Hepatocyte (in vitro differentiated cells): ENCODE measurements at regions not wholly inside any gene's neighbourhood (a gene's known extent, or its start where the extent isn't known, plus 50 kb on each side); places are given as distances from the start of the nearest gene placed in this dataset.

Experiments
- DNase-seq: peaks from one replicate; pipeline ENCODE4 v3.0.0-alpha.2; 2016; ENCODE audit warnings: low spot score
- H2AFZ ChIP-seq: fragments of 200-600 bp; sonication (generic); 2 replicates; pipeline ENCODE4 v1.6.0; 2016; ENCODE audit warnings: antibody characterized with exemption, mild to moderate bottlenecking
- H3K27ac ChIP-seq: fragments of 200-600 bp; sonication (generic); 2 replicates; pipeline ENCODE4 v1.5.1; 2016; ENCODE audit warnings: mild to moderate bottlenecking
- H3K27me3 ChIP-seq: fragments of 200-600 bp; sonication (generic); 2 replicates; pipeline ENCODE4 v1.6.1; 2016
- H3K36me3 ChIP-seq: fragments of 200-600 bp; sonication (generic); replicated peaks from 2 replicates; pipeline ENCODE4 v1.5.1; 2016; ENCODE audit warnings: low read depth; ENCODE audit not compliant: insufficient read depth
- H3K4me1 ChIP-seq: fragments of 200-600 bp; sonication (generic); 2 replicates; pipeline ENCODE4 v1.5.1; 2016; ENCODE audit warnings: mild to moderate bottlenecking, moderate library complexity; ENCODE audit not compliant: insufficient read depth
- H3K4me2 ChIP-seq: fragments of 200-600 bp; sonication (generic); 2 replicates; pipeline ENCODE4 v1.6.0; 2016
- H3K4me3 ChIP-seq: fragments of 200-600 bp; sonication (generic); 2 replicates; pipeline ENCODE4 v1.5.1; 2016; ENCODE audit warnings: mild to moderate bottlenecking
- H3K79me2 ChIP-seq: fragments of 200-600 bp; sonication (generic); 2 replicates; pipeline ENCODE4 v1.6.0; 2017; ENCODE audit warnings: mild to moderate bottlenecking
- H3K9me2 ChIP-seq: fragments of 200-600 bp; sonication (generic); replicated peaks from 2 replicates; pipeline ENCODE4 v1.6.0; 2017; ENCODE audit warnings: mild to moderate bottlenecking; ENCODE audit not compliant: insufficient read depth
- H3K9me3 ChIP-seq: fragments of 200-600 bp; sonication (generic); 2 replicates; pipeline ENCODE4 v1.5.1; 2016; ENCODE audit warnings: low read depth, mild to moderate bottlenecking
- H4K20me1 ChIP-seq: fragments of 200-600 bp; sonication (generic); 2 replicates; pipeline ENCODE4 v1.6.0; 2016; ENCODE audit warnings: mild to moderate bottlenecking; ENCODE audit not compliant: insufficient read depth, poor library complexity, severe bottlenecking
- EZH2 ChIP-seq: fragments of 200-600 bp; sonication (generic); IDR thresholded peaks from 2 replicates; pipeline ENCODE4 v1.6.1; 2016; ENCODE audit warnings: antibody characterized with exemption, mild to moderate bottlenecking, borderline replicate concordance
- EZH2phosphoT487 ChIP-seq: fragments of 200-600 bp; sonication (generic); IDR thresholded peaks from one replicate; pipeline ENCODE4 v1.6.1; 2018; ENCODE audit warnings: antibody characterized with exemption, mild to moderate bottlenecking, low read depth, moderate library complexity; ENCODE audit not compliant: unreplicated experiment, severe bottlenecking
- WGBS: methylation state at CpG from one replicate; pipeline ENCODE4 v1.1.6; 2016; ENCODE audit warnings: low lambda C conversion rate; ENCODE audit errors: missing lambda C conversion rate; 5-methylcytosine and 5-hydroxymethylcytosine counted together
- TF ChIP-seq, protein P1 (sequence below): fragments of 200-600 bp; sonication (generic); IDR thresholded peaks from 2 replicates; pipeline ENCODE4 v1.5.1; 2016; ENCODE audit warnings: antibody characterized with exemption, mild to moderate bottlenecking; ENCODE audit not compliant: poor library complexity

DNA sequence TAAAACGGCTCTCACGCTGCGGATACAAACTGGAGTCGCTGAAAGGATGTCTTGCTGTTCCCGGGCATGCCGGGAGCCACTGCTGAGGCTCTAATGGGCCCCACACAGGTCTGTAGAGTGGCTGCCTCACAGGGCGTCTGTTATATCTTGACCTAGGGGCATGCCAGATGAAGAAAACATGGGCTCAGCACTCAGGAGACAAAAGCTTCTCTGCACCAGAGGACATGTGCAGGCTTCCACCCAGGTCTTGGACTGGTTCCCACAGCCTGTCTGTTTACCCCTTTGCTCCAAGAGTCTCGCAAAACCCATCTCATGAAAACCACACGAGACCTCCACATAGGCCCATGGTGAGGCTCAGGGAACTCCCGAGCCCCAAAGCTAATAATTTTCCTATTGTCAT, 134.2 kb downstream of the RPS29 start:
- Histone ChIP-seq H3K79me2 (no peaks in the 10 kb centered on the region), H3K27me3 (no peaks in the 10 kb centered on the region), H3K27ac (no peak overlapping the region), H3K4me3 (no peak overlapping the region), H2AFZ (no peak overlapping the region), H3K4me1 (no peaks in the 10 kb centered on the region), H3K4me2 (no peak overlapping the region), H3K36me3 (no peaks in the 10 kb centered on the region), H4K20me1 (no peaks in the 10 kb centered on the region), H3K9me3 (no peaks in the 10 kb centered on the region), H3K9me2 (no peaks in the 10 kb centered on the region)
- TF ChIP-seq EZH2 (no peak), EZH2phosphoT487 (no peak)
- TF ChIP-seq, protein P1, sequence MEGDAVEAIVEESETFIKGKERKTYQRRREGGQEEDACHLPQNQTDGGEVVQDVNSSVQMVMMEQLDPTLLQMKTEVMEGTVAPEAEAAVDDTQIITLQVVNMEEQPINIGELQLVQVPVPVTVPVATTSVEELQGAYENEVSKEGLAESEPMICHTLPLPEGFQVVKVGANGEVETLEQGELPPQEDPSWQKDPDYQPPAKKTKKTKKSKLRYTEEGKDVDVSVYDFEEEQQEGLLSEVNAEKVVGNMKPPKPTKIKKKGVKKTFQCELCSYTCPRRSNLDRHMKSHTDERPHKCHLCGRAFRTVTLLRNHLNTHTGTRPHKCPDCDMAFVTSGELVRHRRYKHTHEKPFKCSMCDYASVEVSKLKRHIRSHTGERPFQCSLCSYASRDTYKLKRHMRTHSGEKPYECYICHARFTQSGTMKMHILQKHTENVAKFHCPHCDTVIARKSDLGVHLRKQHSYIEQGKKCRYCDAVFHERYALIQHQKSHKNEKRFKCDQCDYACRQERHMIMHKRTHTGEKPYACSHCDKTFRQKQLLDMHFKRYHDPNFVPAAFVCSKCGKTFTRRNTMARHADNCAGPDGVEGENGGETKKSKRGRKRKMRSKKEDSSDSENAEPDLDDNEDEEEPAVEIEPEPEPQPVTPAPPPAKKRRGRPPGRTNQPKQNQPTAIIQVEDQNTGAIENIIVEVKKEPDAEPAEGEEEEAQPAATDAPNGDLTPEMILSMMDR = no peak
- no peak for DNase-seq
- 73% methylated on average over 10 of the region's 10 CpGs for WGBS

GRCh38 chr14:49449749-49450148, 136.4 kb downstream of the RPS29 start:
- no peak for DNase-seq
- Histone ChIP-seq H3K27ac (no peak overlapping the region), H3K9me2 (no peaks in the 10 kb centered on the region), H3K4me2 (no peak overlapping the region), H3K79me2 (no peaks in the 10 kb centered on the region), H3K36me3 (no peaks in the 10 kb centered on the region), H3K9me3 (no peaks in the 10 kb centered on the region), H3K4me3 (no peak overlapping the region), H3K4me1 (no peaks in the 10 kb centered on the region), H3K27me3 (no peaks in the 10 kb centered on the region), H2AFZ (no peak overlapping the region), H4K20me1 (no peaks in the 10 kb centered on the region)
- WGBS = 93% methylated on average over 2 of the region's 2 CpGs
- TF ChIP-seq, protein P1 = no peak
- no peak for TF ChIP-seq EZH2phosphoT487
- no peak for TF ChIP-seq EZH2

- no peak for DNase-seq
- no peaks in the 10 kb centered on the region for H3K36me3 ChIP-seq
- no peak overlapping the region for H3K27ac ChIP-seq
- no peak overlapping the region for H3K4me2 ChIP-seq
- no peaks in the 10 kb centered on the region for H3K79me2 ChIP-seq
- no peak overlapping the region for H3K4me3 ChIP-seq
- WGBS = 73% methylated on average over 1 of the region's 1 CpG
- H3K27me3 ChIP-seq = no peaks in the 10 kb centered on the region
- no peak overlapping the region for H2AFZ ChIP-seq
- no peak for TF ChIP-seq EZH2
- TF ChIP-seq, protein P1 = no peak
- no peak for TF ChIP-seq EZH2phosphoT487
- H4K20me1 ChIP-seq = no peaks in the 10 kb centered on the region
- H3K9me2 ChIP-seq = no peaks in the 10 kb centered on the region
- H3K9me3 ChIP-seq = no peaks in the 10 kb centered on the region
- no peaks in the 10 kb centered on the region for H3K4me1 ChIP-seq
These were observed 138.6 kb downstream of the RPS29 start for GRCh38 chr14:49447540-49448107.
